ENCODE measurements at regions not wholly inside any gene's neighbourhood (a gene's known extent, or its start where the extent isn't known, plus 50 kb on each side); places are given as distances from the start of the nearest gene placed in this dataset.

- TF ChIP-seq CTCF (IDR thresholded peaks at IDR 0.05) (no peak), POLR2A (IDR thresholded peaks at IDR 0.05; ENCODE audit: low read depth) (no peak)
Measured at GRCh38 chr2:101550555-101550954, 75.6 kb upstream of the RFX8 start.
